ENCODE measurements at regions not wholly inside any gene's neighbourhood (a gene's known extent, or its start where the extent isn't known, plus 50 kb on each side); places are given as distances from the start of the nearest gene placed in this dataset.
"Not testable (repeated sequence)": the region's sequence is repeated elsewhere in the genome, so short reads cannot be mapped to it uniquely, and the experiment has no call there.

- no peak for DNase-seq (ENCODE audit: low read depth)
Observed at GRCh38 chr2:2591542-2591940, 260.5 kb upstream of the MYT1L start.

- no peak for DNase-seq (ENCODE audit: low read depth)
Observed at GRCh38 chr2:2590841-2591541, 259.9 kb upstream of the MYT1L start.

GRCh38 chr2:2590141-2590540 is 259.1 kb upstream of the MYT1L start:
- DNase-seq (ENCODE audit: low read depth), result no peak

GRCh38 chr2:2588777-2589176 is 257.7 kb upstream of the MYT1L start:
- no peak for DNase-seq (ENCODE audit: low read depth)

- DNase-seq (ENCODE audit: low read depth), result no peak
Observed at GRCh38 chr2:2587354-2587753, 256.3 kb upstream of the MYT1L start.

GRCh38 chr2:2586931-2587330 is 255.9 kb upstream of the MYT1L start:
- DNase-seq (ENCODE audit: low read depth), result no peak

- no peak for DNase-seq (ENCODE audit: low read depth)
Observed at GRCh38 chr2:2586068-2586776, 255.1 kb upstream of the MYT1L start.

- no peak for DNase-seq (ENCODE audit: low read depth)
Observed at GRCh38 chr2:2582998-2583545, 252.0 kb upstream of the MYT1L start.

GRCh38 chr2:2581331-2582159 is 250.5 kb upstream of the MYT1L start:
- peak; percentile 49 for DNase-seq (ENCODE audit: low read depth)

- not testable (repeated sequence) for DNase-seq (ENCODE audit: low read depth)
Observed at GRCh38 chr2:2580841-2581240, 249.8 kb upstream of the MYT1L start.

GRCh38 chr2:2580341-2580740 is 249.3 kb upstream of the MYT1L start:
- DNase-seq (ENCODE audit: low read depth), result no peak

- no peak for DNase-seq (ENCODE audit: low read depth)
Observed at GRCh38 chr2:2579814-2580213, 248.7 kb upstream of the MYT1L start.

GRCh38 chr2:2577407-2577831 is 246.3 kb upstream of the MYT1L start:
- peak; percentile 26 for DNase-seq (ENCODE audit: low read depth)

- no peak for DNase-seq (ENCODE audit: low read depth)
Observed at GRCh38 chr2:2575870-2576386, 244.9 kb upstream of the MYT1L start.

GRCh38 chr2:2575181-2575577 is 244.1 kb upstream of the MYT1L start:
- no peak for DNase-seq (ENCODE audit: low read depth)

GRCh38 chr2:2574401-2575180 is 243.5 kb upstream of the MYT1L start:
- DNase-seq (ENCODE audit: low read depth), result no peak

- DNase-seq (ENCODE audit: low read depth), result peak; percentile 36
Observed at GRCh38 chr2:2573658-2574293, 242.7 kb upstream of the MYT1L start.

GRCh38 chr2:2573205-2573604 is 242.1 kb upstream of the MYT1L start:
- no peak for DNase-seq (ENCODE audit: low read depth)

GRCh38 chr2:2572393-2573204 is 241.5 kb upstream of the MYT1L start:
- DNase-seq (ENCODE audit: low read depth), result no peak
